DND-41 (cell line): ENCODE measurements at regions not wholly inside any gene's neighbourhood (a gene's known extent, or its start where the extent isn't known, plus 50 kb on each side); places are given as distances from the start of the nearest gene placed in this dataset.
A peak's percentile ranks its signal among the peaks of the same experiment; 100 is the strongest.

Experiments
- EZH2 ChIP-seq: IDR thresholded peaks from 3 replicates; pipeline ENCODE4 v1.6.1; 2012; ENCODE audit warnings: borderline replicate concordance, low read depth, mild to moderate bottlenecking, moderate library complexity, low read length, inconsistent platforms; ENCODE audit not compliant: severe bottlenecking
- TF ChIP-seq, protein P1 (sequence below): IDR thresholded peaks from 2 replicates; pipeline ENCODE4 v1.5.1; 2012; ENCODE audit warnings: borderline replicate concordance, low read length, moderate library complexity, mild to moderate bottlenecking; ENCODE audit not compliant: poor library complexity, severe bottlenecking; ENCODE audit errors: extremely low read depth

DNA sequence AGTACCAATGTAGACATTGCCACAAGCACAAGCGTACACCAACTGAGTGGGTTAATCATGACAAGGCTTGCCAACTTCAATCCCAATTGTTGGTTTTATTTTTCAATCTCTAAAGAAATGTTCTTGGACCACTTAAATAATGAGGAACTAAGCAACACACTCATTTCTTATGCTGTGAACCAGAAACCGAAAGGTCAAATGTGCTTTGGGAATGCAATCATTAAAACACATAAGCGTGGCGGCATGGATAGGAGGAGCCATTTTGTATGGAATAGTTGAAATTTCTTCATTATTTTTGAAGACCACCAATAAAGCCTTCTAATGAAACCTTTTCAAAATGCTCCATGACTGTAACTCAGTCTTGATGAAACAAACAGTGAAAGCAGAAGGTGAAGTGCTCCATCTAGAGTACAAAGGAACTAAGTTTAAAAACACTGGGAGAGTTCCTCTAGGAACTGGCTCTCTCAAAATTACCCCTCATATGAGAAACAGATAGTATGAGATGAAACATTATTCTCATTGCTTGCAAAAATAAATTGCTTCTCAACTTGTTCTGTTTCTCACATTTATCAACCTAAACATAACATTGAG lies 113.2 kb upstream of the CHST9 start:
- TF ChIP-seq, protein P1, sequence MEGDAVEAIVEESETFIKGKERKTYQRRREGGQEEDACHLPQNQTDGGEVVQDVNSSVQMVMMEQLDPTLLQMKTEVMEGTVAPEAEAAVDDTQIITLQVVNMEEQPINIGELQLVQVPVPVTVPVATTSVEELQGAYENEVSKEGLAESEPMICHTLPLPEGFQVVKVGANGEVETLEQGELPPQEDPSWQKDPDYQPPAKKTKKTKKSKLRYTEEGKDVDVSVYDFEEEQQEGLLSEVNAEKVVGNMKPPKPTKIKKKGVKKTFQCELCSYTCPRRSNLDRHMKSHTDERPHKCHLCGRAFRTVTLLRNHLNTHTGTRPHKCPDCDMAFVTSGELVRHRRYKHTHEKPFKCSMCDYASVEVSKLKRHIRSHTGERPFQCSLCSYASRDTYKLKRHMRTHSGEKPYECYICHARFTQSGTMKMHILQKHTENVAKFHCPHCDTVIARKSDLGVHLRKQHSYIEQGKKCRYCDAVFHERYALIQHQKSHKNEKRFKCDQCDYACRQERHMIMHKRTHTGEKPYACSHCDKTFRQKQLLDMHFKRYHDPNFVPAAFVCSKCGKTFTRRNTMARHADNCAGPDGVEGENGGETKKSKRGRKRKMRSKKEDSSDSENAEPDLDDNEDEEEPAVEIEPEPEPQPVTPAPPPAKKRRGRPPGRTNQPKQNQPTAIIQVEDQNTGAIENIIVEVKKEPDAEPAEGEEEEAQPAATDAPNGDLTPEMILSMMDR, result peak; percentile 47
- no peak for TF ChIP-seq EZH2
